SW480 (cell line): ENCODE measurements at regions not wholly inside any gene's neighbourhood (a gene's known extent, or its start where the extent isn't known, plus 50 kb on each side); places are given as distances from the start of the nearest gene placed in this dataset.
A peak's percentile ranks its signal among the peaks of the same experiment; 100 is the strongest.

Experiments used
- DNase-seq: peaks from one replicate; pipeline ENCODE4 v3.0.0-alpha.2; 2016; ENCODE audit warnings: low spot score

- no peak for DNase-seq
Observed at GRCh38 chr3:109903100-109903499, 565.8 kb upstream of the DPPA4 start.

GRCh38 chr3:109910772-109911171 lies 573.4 kb upstream of the DPPA4 start:
- no peak for DNase-seq

- DNase-seq = no peak
Observed at GRCh38 chr3:109918740-109919139, 581.4 kb upstream of the DPPA4 start.

- no peak for DNase-seq
Observed at GRCh38 chr3:109920749-109921148, 583.4 kb upstream of the DPPA4 start.

GRCh38 chr3:109921509-109921908 lies 584.2 kb upstream of the DPPA4 start:
- DNase-seq = no peak

GRCh38 chr3:109922856-109923255 lies 585.5 kb upstream of the DPPA4 start:
- DNase-seq = no peak

- no peak for DNase-seq
Observed at GRCh38 chr3:109923431-109923830, 586.1 kb upstream of the DPPA4 start.

GRCh38 chr3:109924196-109924595 lies 586.9 kb upstream of the DPPA4 start:
- DNase-seq = no peak

- DNase-seq = no peak
Observed at GRCh38 chr3:109926376-109926775, 589.0 kb upstream of the DPPA4 start.

GRCh38 chr3:109927161-109927560 lies 589.8 kb upstream of the DPPA4 start:
- peak; percentile 38 for DNase-seq

GRCh38 chr3:109927726-109928125 lies 590.4 kb upstream of the DPPA4 start:
- DNase-seq = no peak

- no peak for DNase-seq
Observed at GRCh38 chr3:109930582-109930981, 593.2 kb upstream of the DPPA4 start.

GRCh38 chr3:109933576-109933975 lies 596.2 kb upstream of the DPPA4 start:
- no peak for DNase-seq

GRCh38 chr3:109939817-109940216 lies 602.5 kb upstream of the DPPA4 start:
- no peak for DNase-seq

- no peak for DNase-seq
Observed at GRCh38 chr3:109943181-109943580, 605.8 kb upstream of the DPPA4 start.

- DNase-seq = no peak
Observed at GRCh38 chr3:109944836-109945235, 607.5 kb upstream of the DPPA4 start.

- no peak for DNase-seq
Observed at GRCh38 chr3:109952924-109953323, 615.6 kb upstream of the DPPA4 start.

- DNase-seq = no peak
Observed at GRCh38 chr3:109963831-109964230, 626.5 kb upstream of the DPPA4 start.

GRCh38 chr3:109973733-109974132 lies 636.4 kb upstream of the DPPA4 start:
- DNase-seq = no peak

- DNase-seq = no peak
Observed at GRCh38 chr3:109977897-109978296, 640.6 kb upstream of the DPPA4 start.

GRCh38 chr3:109982201-109982600 lies 644.9 kb upstream of the DPPA4 start:
- DNase-seq = no peak

- DNase-seq = no peak
Observed at GRCh38 chr3:109984976-109985375, 647.6 kb upstream of the DPPA4 start.

GRCh38 chr3:109985943-109986555 lies 648.7 kb upstream of the DPPA4 start:
- no peak for DNase-seq

GRCh38 chr3:109994853-109995252 lies 657.5 kb upstream of the DPPA4 start:
- DNase-seq = no peak

GRCh38 chr3:109995377-109995776 lies 658.0 kb upstream of the DPPA4 start:
- DNase-seq = no peak
